Right renal cortex interstitium (tissue), 3 donors: ENCODE measurements at regions not wholly inside any gene's neighbourhood (a gene's known extent, or its start where the extent isn't known, plus 50 kb on each side); places are given as distances from the start of the nearest gene placed in this dataset.

Experiments
- DNase-seq, 3 donors: peaks; one replicate each; pipeline ENCODE4 v3.0.0-alpha.2; 2013; ENCODE audit warnings: low read depth in 3 of 3, low spot score in 2 of 3

DNA sequence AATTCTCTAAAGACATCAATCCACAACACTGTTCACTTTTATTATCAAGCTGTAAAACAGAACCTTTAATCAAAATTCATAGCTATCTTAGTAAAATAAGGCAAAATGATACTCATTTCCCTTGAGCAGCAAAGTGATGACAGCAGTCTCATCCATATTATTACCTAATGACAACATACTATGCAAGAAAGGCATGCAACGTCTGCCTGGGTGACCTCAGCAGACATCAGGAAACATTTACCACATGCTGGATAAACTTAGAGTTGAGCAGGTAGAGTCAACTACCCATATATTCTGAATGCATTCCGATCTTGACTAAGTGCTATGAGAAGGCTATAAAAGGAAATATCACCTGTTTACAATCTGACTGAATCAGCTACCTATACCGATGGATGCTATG lies 145.1 kb downstream of the SIPA1L2 start:
- DNase-seq, result no peak

DNA sequence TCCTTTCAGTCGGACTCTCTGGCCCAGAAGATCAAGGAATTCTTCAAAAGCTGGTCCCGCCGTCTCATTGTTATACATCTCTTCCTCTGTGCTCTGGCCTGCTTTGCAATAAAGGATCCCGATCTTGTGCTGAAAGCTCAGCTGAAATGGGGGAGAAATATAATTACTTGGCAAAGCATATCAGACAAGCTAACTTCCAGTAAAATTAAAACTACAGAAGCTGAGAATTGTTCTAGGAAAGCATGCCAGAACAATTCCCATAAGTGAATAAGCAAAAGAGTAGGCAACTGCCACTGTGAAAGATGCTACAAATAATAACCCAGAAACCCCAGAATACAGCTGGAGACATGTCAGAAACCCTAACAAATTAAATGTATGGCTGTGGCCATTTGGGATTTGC lies 146.1 kb downstream of the SIPA1L2 start:
- no peak for DNase-seq

DNA sequence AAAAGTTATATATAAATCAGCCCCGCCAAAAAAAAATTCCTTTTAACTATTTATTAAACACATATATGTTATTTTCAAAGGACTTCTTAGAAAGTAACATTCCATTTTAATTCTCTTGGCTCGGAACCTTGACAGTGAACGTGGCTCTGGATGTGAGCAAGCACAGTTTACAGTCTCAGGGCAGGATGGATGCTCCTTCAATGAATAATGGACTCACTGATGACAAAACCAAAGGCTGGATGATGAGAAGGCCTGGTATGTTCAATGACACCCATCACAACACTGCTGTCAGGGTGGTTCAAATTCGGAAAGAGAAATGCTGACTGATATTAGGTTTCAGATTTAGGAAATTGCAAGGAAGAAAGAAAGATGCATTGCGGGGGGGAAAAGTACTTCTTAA lies 148.8 kb downstream of the SIPA1L2 start:
- DNase-seq, result no peak

DNA sequence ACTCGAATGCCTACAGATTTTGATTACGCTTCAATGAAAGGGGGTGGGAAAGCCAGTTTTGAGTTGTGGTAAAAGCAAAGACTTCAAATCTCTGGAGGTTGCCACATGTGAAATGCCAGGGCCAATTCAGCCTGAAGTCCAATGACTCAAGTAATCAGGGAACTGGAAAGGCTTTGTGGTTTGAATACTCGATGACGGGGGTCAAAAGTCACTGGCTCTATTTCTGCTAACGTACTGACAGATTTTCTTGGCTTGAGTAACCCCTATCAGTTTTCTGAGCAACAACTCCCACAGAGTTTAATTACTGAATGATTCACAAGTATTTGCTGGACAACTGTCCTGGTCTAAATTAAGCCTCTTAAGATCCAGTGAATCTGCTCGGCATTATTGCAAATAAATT lies 152.2 kb downstream of the SIPA1L2 start:
- no peak for DNase-seq

DNA sequence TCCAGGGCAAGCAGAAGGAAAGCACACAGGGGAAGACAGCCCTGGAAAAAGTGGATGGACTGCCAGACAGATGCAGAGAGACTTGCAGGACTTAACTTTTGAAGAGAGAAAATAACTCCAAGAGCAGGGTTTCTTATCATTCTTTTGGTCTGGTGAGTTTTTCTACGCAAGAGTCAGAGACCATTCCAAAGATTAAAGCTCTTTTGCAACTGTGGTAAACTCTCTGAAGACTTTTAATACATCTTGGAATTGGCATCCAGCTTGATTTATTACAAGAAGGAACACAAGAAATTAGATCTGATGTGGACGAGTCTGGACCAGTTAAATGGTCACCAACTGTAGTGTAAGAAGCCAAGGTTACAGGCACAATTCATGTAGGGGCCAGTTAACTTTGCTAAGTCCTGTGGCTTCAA lies 153.4 kb downstream of the SIPA1L2 start:
- DNase-seq, result no peak

DNA sequence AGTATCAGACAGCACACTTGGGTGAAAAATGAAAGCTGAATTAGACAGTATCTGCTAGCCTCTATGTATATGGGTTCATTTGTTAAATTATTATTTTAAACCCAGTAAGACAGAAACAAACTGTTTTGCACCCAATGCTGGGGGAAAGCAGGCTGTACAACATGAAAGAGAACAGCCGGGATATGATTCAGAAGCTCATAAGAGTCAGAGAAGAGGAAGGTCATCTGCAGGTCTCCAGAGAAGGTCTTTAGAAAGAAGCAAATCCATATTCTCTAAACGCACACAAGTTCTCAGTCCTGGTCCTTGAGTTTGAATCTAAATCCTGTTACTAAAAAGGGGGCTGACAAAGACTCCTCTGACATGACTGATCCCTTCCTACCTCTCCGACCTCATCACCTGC lies 155.1 kb downstream of the SIPA1L2 start:
- DNase-seq, result no peak

DNA sequence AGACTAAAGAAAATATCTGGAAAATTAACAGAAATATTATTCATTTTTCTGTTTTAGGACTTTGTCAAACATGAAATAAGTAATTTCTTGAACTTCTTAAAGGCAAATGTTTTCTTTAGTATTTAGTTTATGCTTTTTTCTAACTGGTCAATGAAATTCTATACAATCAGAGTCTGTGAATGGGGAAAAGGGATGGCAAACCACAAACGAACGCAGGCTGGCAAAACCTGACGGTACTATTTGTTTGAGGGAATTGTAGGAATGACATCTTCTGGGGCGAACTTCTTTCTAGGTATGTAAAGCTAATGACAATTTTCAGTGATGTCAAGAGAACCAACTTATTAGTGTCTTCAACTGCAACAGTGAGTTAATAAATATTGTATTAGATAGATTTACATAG lies 156.0 kb downstream of the SIPA1L2 start:
- no peak for DNase-seq

DNA sequence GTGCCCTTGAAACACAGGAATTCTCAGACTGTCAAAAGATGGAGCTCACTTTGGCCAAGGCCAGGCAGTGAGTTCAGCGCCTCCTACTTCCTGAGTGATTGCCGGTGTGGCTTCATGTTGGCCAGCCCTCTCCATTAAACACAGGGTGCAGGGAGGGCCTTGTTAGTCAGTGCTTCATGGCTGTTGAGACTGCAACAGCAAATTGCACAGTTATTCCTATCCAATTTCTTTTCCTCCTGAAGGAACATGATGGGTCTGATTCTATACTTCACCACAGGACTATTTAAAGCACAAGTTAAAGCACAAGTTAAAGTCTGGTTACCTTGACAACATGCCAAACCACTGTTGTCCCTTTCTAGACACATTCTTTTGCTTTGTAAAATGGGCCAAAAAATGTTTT lies 156.6 kb downstream of the SIPA1L2 start:
- DNase-seq, result no peak

DNA sequence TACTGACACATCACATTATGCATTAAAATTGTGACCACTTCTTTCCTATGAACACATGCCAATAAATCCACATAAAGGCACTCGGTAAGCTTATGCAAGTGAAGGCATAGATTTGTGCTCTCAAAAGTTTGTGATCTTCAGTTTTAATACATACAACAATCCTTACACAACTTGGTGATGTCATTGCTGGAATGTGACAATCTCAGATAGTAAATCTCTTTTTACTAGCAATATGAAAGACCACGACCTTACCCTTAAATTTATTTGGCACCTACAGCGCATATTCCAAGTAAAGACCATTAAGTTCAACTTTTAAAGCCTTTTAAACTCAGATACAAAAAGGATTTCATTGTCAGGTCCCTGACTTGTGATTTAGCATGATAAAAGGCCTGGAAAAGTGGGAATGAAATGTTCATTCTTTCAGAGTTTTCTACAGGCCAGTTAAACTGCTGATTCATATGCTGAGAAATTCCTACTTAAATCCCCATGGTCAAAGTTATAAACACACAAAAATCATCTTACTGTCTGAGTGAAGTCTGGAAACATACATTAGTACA lies 157.4 kb downstream of the SIPA1L2 start:
- DNase-seq, result no peak

DNA sequence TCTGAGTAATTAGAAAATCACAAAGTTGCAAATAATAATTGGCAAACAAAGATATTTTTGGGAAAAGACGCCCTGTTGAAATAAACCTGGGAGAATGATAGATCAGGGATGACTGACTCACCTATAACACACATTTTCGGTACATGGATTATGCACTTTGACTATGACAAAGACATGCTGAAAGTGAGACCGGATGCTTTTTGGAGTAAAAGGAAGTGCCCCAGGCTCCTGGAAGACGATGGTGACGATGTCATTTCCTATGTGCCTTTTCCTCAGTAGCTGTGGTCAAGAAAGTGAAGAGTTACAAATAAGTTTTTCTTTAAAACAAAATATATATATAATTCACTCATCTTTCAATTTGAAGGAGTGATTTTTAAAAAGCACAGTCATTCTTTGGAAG lies 158.7 kb downstream of the SIPA1L2 start:
- DNase-seq, result no peak

DNA sequence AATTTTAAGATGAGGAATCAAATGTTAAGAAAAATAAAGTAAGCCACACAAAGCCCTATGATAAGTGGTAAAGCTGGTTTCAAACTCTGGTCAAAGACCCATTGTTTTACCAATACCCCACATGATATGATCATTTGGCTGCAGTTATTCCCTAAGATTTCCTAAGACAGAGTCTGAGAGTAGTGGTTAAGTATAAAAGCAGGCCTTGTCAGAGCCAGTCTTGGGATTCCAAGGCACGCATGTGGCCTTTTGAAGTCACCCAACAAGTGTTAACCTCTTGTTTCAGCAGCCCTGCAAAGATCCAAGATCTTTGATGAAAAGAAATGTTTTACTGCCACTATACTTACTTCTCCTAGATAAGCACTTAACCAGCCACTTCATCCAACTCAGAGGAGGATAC lies 159.2 kb downstream of the SIPA1L2 start:
- DNase-seq, result no peak

DNA sequence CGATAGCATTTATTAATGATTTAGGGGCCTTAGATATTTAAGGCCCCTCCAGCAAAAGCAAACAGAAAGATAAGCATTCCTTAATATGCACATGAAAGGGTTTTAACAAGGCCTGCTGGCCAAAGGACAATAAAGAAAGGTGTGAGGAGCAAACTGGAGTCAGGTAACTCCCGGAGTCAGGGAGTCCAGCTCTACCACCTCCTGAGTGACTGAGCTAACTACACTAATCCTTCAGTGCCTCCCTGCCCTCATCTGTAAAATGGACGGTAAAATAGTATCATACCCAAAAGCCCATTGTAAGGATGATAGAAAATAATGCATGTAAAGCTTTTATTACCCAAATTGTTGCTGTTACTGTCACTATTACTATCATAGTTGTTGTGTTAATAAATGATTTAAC lies 161.7 kb downstream of the SIPA1L2 start:
- no peak for DNase-seq

DNA sequence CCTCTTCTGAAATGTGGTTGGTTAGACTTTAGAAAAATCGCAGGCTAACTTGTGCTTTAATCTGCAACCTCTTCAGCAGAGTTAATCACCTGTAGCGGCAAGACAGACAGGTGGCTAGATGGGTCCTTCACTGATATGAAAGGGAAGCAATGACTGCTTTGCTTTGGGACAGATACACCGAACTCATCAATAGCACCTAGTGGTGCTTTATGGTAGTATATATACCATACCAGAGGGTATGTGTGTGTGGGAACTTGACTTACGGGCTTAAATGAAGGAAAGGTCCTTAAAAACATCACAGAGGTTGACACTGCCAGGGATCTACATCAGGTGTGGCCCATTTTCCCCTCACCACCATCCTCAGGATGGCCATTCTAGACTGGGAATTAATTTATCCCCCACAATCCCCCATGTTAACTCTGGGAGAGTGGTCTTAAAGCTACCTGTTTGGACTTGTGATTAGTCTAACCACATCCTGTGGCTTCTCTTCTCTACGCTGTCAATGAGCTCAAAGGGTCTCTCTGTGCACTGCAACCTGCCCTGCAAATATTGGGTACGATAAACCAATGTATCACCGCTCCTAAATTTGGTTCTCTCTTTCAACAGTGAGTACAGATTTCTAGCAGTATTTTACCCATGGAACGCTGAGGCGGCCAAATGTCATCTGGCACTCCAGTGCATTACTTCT lies 162.7 kb downstream of the SIPA1L2 start:
- DNase-seq, result no peak

DNA sequence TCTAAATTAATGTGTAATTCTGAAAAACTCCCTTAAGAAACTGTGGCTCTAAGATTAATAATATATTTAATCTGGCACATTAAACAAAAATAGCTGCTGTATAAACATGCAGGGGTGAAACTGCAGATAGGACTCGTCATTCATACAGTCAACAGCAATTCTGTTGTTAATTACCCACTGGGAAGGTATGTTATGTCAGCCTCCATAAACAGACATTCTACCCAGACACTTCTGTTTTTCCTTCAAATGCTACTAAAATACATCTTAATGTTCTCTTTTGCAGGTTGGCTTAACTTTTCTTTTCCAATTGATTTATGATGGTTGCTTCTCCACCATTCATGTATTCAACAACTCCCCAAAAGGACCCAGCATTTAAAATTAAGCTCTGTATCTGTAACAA lies 165.6 kb downstream of the SIPA1L2 start:
- DNase-seq, result no peak

DNA sequence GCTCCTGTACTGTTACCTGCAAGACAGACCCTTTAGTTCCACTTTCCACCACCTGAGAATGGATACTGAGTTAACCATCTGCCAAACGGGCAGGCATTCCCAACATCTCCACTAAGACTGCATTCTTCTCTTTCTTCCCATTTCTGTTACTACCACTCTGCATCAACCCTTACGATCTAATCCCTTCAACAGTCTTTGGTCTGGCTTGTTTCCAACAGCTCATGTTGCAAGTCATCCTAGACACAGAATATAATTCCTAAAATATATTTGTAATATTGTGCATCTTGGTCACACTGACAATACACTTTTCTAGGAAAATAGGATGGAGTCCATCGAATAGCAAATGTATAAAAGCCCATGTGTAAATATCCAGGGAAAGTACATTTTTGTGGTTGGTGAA lies 166.7 kb downstream of the SIPA1L2 start:
- DNase-seq, result no peak

DNA sequence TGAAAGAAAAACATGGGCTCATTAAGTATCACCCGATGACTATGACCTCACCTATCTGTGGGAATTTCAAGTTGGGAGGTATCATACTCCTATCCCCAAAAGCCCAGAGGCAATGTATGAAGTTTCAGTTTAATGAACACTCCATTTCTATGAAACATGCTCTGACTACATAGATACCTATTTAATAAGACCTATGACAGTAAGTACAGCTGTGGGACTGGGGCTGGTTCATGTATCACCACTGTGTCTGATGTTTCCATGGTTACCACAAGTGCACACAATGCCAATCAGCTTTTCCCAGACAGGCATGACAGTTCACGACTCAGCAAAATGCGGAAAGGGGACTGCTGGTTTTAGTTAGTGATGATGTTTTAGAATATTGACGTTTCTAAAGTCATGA lies 167.7 kb downstream of the SIPA1L2 start:
- no peak for DNase-seq

DNA sequence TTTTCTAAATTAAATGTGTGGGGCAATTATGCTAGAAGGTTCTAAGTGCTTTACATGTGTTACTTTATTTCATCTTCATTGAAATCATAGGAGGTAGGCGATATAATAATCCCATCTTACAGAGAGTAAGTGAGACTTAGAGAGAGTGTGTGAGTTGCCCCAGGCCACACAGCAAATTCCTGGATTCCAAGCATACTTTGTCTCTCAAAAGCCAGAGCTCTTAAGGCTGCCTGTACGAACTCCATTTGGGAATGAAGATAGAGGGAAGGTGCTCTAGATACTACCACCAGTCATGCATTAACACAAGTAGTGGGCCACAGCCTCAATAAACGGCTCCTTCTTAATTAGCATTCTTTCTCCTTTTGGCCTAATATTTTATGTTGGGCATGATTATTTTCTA lies 170.1 kb downstream of the SIPA1L2 start:
- no peak for DNase-seq

DNA sequence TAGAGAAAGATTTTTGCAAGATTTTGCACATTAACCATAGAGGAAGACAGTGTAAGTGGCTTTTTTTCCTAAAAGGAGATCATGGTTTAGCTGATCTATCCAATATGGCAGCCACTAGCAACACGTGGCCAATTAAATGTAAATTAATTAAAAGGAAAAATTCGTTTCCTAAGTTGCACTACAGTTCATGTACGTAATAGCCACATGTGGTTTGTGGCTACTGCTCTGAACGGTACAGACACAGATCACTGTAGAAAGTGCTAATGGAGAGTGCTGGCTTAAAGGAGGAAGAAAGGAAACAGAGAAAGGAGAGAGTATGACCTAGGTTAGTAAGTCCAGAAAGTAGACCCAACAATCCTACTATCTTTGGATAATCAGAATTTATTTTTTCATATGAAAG lies 170.8 kb downstream of the SIPA1L2 start:
- DNase-seq, result no peak

DNA sequence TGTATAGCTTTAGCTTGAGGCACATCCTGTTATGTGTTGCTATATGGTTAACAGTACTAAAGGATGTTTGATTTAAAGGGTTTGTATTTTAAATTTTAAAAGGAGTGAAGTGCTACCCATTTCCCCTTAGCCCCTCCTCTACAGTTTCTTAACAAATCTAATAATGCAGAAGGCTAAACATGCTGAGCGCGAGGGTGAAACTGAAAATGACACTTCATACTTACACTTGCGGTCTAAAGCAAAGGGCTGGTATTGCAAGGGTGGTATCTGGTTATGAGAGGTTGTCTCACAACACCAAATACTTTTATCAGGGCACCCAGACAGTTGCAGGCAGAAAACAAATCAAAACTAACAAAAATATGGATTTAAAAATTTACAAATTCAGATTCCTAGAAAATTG lies 172.3 kb downstream of the SIPA1L2 start:
- DNase-seq, result no peak

DNA sequence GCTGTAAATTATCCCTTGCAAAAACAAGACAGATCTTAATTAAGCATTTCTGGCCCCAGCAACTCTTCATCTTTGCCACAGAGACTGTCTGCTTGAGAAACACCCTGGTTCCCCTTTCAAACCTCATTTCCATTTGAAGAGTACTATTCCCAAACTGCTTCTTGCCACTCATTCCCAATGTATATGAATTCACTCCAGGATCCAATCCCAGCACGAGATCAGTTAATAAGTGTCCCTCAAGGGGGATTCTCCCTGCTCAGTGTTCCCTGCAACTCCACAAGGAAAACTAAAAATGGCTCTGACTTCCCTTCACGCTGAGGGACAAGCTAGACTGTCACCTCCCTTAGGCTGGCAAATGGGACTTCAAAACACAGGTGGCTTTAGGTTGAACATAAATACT lies 173.2 kb downstream of the SIPA1L2 start:
- no peak for DNase-seq

DNA sequence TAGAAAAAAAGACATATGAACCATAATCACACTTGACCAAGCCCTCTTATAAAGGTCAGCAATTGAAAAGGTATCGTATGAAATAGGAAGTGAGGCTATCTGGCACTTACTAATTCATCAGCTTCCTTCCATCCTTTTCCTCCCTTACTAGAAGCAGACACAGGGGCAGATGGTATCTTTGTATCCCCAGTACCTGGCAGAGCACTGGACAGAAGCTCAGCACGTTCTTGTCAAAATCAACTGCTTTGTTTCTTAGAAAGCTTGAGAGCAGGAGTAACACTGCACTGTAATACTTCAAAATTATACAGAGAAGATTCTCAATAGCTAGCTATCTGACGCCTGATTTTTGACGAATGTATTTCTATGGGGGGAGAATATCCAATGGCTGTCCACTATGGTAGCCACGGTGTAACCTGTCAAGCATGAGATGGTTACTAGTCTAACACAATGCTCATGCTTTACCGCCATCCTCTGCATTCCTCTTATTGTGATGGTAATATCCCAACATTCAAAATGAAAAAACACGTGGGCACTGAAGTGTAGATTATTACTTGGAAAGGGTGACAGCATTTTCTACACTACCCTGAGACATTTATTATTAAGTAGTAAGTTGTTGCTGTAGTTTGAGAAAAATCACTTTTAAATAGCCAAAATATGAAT lies 175.6 kb downstream of the SIPA1L2 start:
- no peak for DNase-seq

DNA sequence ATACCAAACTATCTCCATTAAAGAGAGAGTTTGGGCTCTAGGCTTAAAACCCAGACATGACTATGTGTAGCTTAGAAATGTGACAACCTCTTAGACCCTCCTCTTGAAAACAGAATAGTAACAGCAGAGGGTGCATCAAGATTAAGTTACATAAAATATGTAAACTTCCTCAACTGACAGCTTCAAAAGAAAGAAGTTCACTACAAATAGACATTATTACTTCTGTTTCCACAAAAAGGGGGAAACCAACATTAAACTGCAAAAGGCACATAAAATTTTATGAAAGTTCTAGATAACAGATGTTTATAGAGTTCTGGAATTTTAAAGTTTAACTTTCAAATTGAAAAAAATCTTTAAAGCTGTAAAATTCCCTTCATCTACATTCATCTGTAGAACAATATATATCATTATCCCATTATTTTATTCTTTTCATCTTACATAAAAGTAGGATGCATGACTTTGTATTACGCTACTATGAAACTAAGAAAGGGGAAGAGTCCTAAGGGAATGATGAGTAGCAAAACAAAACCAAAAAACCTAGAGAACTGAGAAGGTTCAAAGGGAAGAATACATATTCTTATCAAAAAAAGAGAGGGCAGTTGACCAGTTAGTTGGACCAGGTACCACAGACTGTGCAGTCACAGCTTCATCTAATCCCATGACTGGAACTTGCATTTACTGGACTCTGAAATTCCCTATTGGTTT lies 177.0 kb downstream of the SIPA1L2 start:
- no peak for DNase-seq
